ENCODE measurements at regions not wholly inside any gene's neighbourhood (a gene's known extent, or its start where the extent isn't known, plus 50 kb on each side); places are given as distances from the start of the nearest gene placed in this dataset.

DNA sequence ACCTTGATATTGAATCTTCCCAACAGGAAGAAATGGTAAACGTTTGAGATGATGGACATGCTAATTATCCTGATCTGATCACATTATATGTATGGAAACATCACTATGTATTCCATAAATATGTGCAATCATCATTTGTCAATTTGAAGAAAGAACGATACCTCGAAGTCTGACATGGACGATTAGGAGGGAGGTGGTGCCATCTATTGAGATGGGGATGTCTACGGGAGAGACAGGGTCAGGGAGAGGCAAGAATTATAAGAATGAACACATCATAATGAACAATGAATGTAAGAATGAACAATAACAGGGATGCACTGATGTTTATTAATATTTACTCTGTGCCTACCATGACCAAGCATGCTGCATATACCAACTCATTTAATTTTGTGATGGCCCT, 93.7 kb upstream of the SOD3 start:
- Histone ChIP-seq H3K4me1 (no peaks in the 10 kb centered on the region), H3K4me3 (no peak overlapping the region), H3K27me3 (no peaks in the 10 kb centered on the region), H3K9me3 (no peaks in the 10 kb centered on the region), H3K27ac (no peak overlapping the region), H3K36me3 (no peaks in the 10 kb centered on the region)
- TF ChIP-seq, protein P1, sequence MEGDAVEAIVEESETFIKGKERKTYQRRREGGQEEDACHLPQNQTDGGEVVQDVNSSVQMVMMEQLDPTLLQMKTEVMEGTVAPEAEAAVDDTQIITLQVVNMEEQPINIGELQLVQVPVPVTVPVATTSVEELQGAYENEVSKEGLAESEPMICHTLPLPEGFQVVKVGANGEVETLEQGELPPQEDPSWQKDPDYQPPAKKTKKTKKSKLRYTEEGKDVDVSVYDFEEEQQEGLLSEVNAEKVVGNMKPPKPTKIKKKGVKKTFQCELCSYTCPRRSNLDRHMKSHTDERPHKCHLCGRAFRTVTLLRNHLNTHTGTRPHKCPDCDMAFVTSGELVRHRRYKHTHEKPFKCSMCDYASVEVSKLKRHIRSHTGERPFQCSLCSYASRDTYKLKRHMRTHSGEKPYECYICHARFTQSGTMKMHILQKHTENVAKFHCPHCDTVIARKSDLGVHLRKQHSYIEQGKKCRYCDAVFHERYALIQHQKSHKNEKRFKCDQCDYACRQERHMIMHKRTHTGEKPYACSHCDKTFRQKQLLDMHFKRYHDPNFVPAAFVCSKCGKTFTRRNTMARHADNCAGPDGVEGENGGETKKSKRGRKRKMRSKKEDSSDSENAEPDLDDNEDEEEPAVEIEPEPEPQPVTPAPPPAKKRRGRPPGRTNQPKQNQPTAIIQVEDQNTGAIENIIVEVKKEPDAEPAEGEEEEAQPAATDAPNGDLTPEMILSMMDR (IDR thresholded peaks at IDR 0.05) = no peak
- TF ChIP-seq POLR2A (IDR thresholded peaks at IDR 0.05) = no peak
- WGBS, 4 donors = 69 to 77% (median 74%) methylated on average over 5 of the region's 5 CpGs
- no peak for ATAC-seq
- intact Hi-C loops (cut with DNase I) = no loop called here
- DNase-seq = no peak

DNA sequence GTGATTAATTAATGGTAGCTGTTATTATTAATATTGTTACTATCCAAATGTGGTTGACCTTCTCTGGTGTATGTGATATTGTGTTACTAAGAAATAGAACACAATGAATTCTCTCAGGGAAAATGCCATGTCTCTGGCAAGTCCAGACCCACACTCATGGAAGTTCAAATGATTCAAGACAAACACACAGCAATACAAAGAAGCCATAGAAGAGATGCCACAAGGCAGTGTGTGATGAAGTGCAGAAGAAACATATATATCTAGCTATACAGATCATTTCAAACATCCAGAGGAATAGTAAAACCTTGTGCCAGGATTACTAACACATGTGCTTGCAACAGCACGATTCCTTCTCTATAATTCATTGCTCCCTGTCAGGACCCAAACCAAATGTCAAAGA, 93.1 kb upstream of the SOD3 start:
- no peak overlapping the region for H3K27ac ChIP-seq
- H3K4me3 ChIP-seq = no peak overlapping the region
- intact Hi-C loops (cut with DNase I) = no loop called here
- DNase-seq = no peak
- no peaks in the 10 kb centered on the region for H3K36me3 ChIP-seq
- no peak for ATAC-seq
- WGBS, 4 donors = 66 to 83% (median 80%) methylated on average over 1 of the region's 1 CpG
- peaks cover 0 to 4% (median 0%) of the 10 kb centered on the region in 12 donors for H3K9me3 ChIP-seq
- no peaks in the 10 kb centered on the region for H3K27me3 ChIP-seq
- TF ChIP-seq, protein P1 (IDR thresholded peaks at IDR 0.05) = no peak
- no peak for TF ChIP-seq POLR2A (IDR thresholded peaks at IDR 0.05)
- no peaks in the 10 kb centered on the region for H3K4me1 ChIP-seq

DNA sequence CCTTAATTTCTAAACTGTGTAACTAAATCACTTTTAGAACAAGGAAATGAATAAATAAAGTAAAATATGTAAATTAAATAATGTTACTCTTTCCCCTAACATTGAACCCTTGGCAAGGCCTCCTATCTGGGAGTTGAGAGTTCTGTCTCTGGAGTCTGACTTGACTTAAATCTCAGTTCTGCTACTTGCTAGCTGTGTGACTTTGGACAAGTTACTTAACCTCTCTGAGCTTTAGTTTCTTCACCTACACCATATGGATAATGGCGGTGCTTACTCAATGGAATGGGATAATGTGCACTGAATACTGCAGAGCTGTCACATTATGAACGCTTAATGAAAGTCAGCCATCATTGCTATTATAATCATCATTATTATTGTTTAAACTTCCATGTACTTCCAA, 92.1 kb upstream of the SOD3 start:
- WGBS, 4 donors = 91 to 97% (median 96%) methylated on average over 2 of the region's 2 CpGs
- Histone ChIP-seq H3K27me3 (no peaks in the 10 kb centered on the region), H3K27ac (no peak overlapping the region), H3K36me3 (no peaks in the 10 kb centered on the region), H3K4me1 (no peaks in the 10 kb centered on the region), H3K4me3 (no peak overlapping the region), H3K9me3 (peaks cover 0 to 7% (median 0%) of the 10 kb centered on the region in 12 donors)
- DNase-seq (no peak), ATAC-seq (no peak)
- TF ChIP-seq POLR2A (IDR thresholded peaks at IDR 0.05) = no peak
- TF ChIP-seq, protein P1 (IDR thresholded peaks at IDR 0.05) = no peak
- intact Hi-C loops (cut with DNase I) = no loop called here

DNA sequence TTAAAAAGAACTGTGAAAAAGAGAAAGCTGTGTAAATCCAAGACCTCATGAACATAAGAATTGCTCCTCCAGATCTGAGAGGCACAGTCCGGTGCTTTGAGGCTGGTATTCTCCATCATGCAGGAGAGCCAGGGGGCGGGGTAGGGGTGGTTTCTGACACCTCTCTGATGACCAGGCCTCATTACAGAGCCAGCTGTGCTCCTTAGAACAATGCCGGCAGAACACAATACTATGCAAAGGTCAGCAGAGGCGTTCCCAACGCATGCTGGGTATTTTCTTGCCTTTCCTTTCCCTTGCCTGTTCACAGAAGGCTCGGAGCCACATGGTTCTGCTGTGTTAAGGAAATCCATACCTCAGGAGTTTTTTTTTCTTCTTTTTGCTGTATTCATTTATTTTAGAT, 91.2 kb upstream of the SOD3 start:
- Histone ChIP-seq H3K27me3 (no peaks in the 10 kb centered on the region), H3K36me3 (no peaks in the 10 kb centered on the region), H3K4me1 (no peaks in the 10 kb centered on the region), H3K27ac (no peak overlapping the region), H3K9me3 (peaks cover 0 to 7% (median 0%) of the 10 kb centered on the region in 12 donors), H3K4me3 (no peak overlapping the region)
- intact Hi-C loops (cut with DNase I) = no loop called here
- DNase-seq (no peak), ATAC-seq (no peak)
- WGBS, 4 donors = 63 to 74% (median 71%) methylated on average over 6 of the region's 6 CpGs
- TF ChIP-seq, protein P1 (IDR thresholded peaks at IDR 0.05) = no peak
- TF ChIP-seq POLR2A (IDR thresholded peaks at IDR 0.05) = no peak
